Skeletal muscle cell (primary cell): ENCODE measurements at regions not wholly inside any gene's neighbourhood (a gene's known extent, or its start where the extent isn't known, plus 50 kb on each side); places are given as distances from the start of the nearest gene placed in this dataset.
A peak's percentile ranks its signal among the peaks of the same experiment; 100 is the strongest.
"Not testable (repeated sequence)": the region's sequence is repeated elsewhere in the genome, so short reads cannot be mapped to it uniquely, and the experiment has no call there.

Source experiments
- DNase-seq: peaks from one replicate; pipeline ENCODE4 v3.0.0-alpha.2; 2010; ENCODE audit warnings: low read depth
- H3K4me3 ChIP-seq: 2 replicates; pipeline ENCODE4 v1.5.1; 2011; ENCODE audit warnings: low read depth, mild to moderate bottlenecking, control low read depth, low read length, moderate library complexity

GRCh38 chr4:19016550-19016949 is 995.0 kb upstream of the LCORL start:
- not testable (repeated sequence) for DNase-seq, H3K4me3 ChIP-seq

GRCh38 chr4:19014594-19014993 is 993.0 kb upstream of the LCORL start:
- DNase-seq, result no peak
- no peak overlapping the region for H3K4me3 ChIP-seq

GRCh38 chr4:19010761-19011160 is 989.2 kb upstream of the LCORL start:
- DNase-seq, result no peak
- no peak overlapping the region for H3K4me3 ChIP-seq

GRCh38 chr4:19009881-19010280 is 988.3 kb upstream of the LCORL start:
- no peak for DNase-seq
- H3K4me3 ChIP-seq, result no peak overlapping the region

- peak; percentile 0 for DNase-seq
Measured at GRCh38 chr4:19005211-19005610, 983.7 kb upstream of the LCORL start.

GRCh38 chr4:19002170-19002569 is 980.6 kb upstream of the LCORL start:
- no peak overlapping the region for H3K4me3 ChIP-seq
- no peak for DNase-seq

More at GRCh38 chr4:19005211-19005610, 983.7 kb upstream of the LCORL start:
- no peak overlapping the region for H3K4me3 ChIP-seq

GRCh38 chr4:18999595-18999994 is 978.0 kb upstream of the LCORL start:
- DNase-seq, result no peak
- no peak overlapping the region for H3K4me3 ChIP-seq

- H3K4me3 ChIP-seq, result no peak overlapping the region
- no peak for DNase-seq
Measured at GRCh38 chr4:18981234-18981615, 959.7 kb upstream of the LCORL start.

GRCh38 chr4:18980516-18981233 is 959.1 kb upstream of the LCORL start:
- no peak overlapping the region for H3K4me3 ChIP-seq
- no peak for DNase-seq

- no peak overlapping the region for H3K4me3 ChIP-seq
- no peak for DNase-seq
Measured at GRCh38 chr4:18976884-18977283, 955.3 kb upstream of the LCORL start.

GRCh38 chr4:18975916-18976808 is 954.6 kb upstream of the LCORL start:
- H3K4me3 ChIP-seq, result no peak overlapping the region

GRCh38 chr4:18973296-18973695 is 951.7 kb upstream of the LCORL start:
- H3K4me3 ChIP-seq, result no peak overlapping the region
- no peak for DNase-seq

More at GRCh38 chr4:18975916-18976808, 954.6 kb upstream of the LCORL start:
- DNase-seq, result no peak

GRCh38 chr4:18961879-18962278 is 940.3 kb upstream of the LCORL start:
- no peak for DNase-seq

GRCh38 chr4:18961266-18961665 is 939.7 kb upstream of the LCORL start:
- DNase-seq, result no peak
- H3K4me3 ChIP-seq, result no peak overlapping the region

More at GRCh38 chr4:18961879-18962278, 940.3 kb upstream of the LCORL start:
- no peak overlapping the region for H3K4me3 ChIP-seq

GRCh38 chr4:18957716-18958115 is 936.2 kb upstream of the LCORL start:
- DNase-seq, result no peak
- no peak overlapping the region for H3K4me3 ChIP-seq

GRCh38 chr4:18954538-18954937 is 933.0 kb upstream of the LCORL start:
- H3K4me3 ChIP-seq, result no peak overlapping the region
- DNase-seq, result no peak

- H3K4me3 ChIP-seq, result no peak overlapping the region
- DNase-seq, result no peak
Measured at GRCh38 chr4:18953613-18954012, 932.1 kb upstream of the LCORL start.

GRCh38 chr4:18945464-18945863 is 923.9 kb upstream of the LCORL start:
- no peak for DNase-seq
- no peak overlapping the region for H3K4me3 ChIP-seq

- no peak for DNase-seq
- H3K4me3 ChIP-seq, result no peak overlapping the region
Measured at GRCh38 chr4:18942874-18943273, 921.3 kb upstream of the LCORL start.

GRCh38 chr4:18938343-18939099 is 917.0 kb upstream of the LCORL start:
- H3K4me3 ChIP-seq, result no peak overlapping the region
- no peak for DNase-seq
